ENCODE measurements at regions not wholly inside any gene's neighbourhood (a gene's known extent, or its start where the extent isn't known, plus 50 kb on each side); places are given as distances from the start of the nearest gene placed in this dataset.

DNA sequence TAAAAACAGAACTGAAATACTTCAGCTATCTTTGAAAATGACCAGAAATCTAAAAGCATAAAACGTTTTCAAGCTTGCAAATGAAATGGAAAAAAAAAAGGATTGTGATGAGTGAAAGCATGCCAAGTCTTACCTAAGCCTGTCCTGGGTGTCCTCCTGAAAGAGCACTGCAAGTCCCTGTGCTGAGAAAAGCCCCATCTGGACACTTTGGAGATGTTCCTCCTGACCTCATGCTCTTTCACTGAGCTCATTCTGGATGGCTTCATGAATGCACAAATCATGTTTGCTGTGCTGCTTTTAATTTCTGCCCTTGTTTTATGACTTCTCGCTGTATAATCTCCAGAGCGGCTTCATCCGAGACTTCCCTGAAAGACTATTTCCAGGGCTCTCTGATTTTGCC is 136.0 kb downstream of the SOD2 start:
- no peak for TF ChIP-seq CTCF (IDR thresholded peaks at IDR 0.05)
- TF ChIP-seq EZH2 (IDR thresholded peaks at IDR 0.05; ENCODE audit: borderline replicate concordance, insufficient read depth, low read depth, low read length, poor library complexity, severe bottlenecking), result no peak

Measured in B cell (primary cell).